Epithelial cell of esophagus (primary cell): ENCODE measurements at regions not wholly inside any gene's neighbourhood (a gene's known extent, or its start where the extent isn't known, plus 50 kb on each side); places are given as distances from the start of the nearest gene placed in this dataset.

Source experiments
- DNase-seq: peaks from one replicate; pipeline ENCODE4 v3.0.0; 2010; ENCODE audit warnings: low read depth
- H3K4me3 ChIP-seq: 2 replicates; pipeline ENCODE4 v1.5.1; 2011; ENCODE audit warnings: mild to moderate bottlenecking, low read length, control low read depth
- TF ChIP-seq, protein P1 (sequence below): IDR thresholded peaks from 2 replicates; pipeline ENCODE4 v1.5.1; 2011; ENCODE audit warnings: low read depth, mild to moderate bottlenecking, low read length, control low read depth, inconsistent platforms; ENCODE audit not compliant: insufficient read depth; ENCODE audit errors: missing control alignments

GRCh38 chr16:26901196-26901861 lies 165.4 kb upstream of the C16orf82 start:
- DNase-seq, result no peak
- TF ChIP-seq, protein P1, sequence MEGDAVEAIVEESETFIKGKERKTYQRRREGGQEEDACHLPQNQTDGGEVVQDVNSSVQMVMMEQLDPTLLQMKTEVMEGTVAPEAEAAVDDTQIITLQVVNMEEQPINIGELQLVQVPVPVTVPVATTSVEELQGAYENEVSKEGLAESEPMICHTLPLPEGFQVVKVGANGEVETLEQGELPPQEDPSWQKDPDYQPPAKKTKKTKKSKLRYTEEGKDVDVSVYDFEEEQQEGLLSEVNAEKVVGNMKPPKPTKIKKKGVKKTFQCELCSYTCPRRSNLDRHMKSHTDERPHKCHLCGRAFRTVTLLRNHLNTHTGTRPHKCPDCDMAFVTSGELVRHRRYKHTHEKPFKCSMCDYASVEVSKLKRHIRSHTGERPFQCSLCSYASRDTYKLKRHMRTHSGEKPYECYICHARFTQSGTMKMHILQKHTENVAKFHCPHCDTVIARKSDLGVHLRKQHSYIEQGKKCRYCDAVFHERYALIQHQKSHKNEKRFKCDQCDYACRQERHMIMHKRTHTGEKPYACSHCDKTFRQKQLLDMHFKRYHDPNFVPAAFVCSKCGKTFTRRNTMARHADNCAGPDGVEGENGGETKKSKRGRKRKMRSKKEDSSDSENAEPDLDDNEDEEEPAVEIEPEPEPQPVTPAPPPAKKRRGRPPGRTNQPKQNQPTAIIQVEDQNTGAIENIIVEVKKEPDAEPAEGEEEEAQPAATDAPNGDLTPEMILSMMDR, result no peak

GRCh38 chr16:26901983-26902382 lies 164.7 kb upstream of the C16orf82 start:
- no peak overlapping the region for H3K4me3 ChIP-seq
- TF ChIP-seq, protein P1, result no peak
- no peak for DNase-seq

More at GRCh38 chr16:26901196-26901861, 165.4 kb upstream of the C16orf82 start:
- no peak overlapping the region for H3K4me3 ChIP-seq

GRCh38 chr16:26905336-26905735 lies 161.4 kb upstream of the C16orf82 start:
- TF ChIP-seq, protein P1, result no peak
- H3K4me3 ChIP-seq, result no peak overlapping the region
- no peak for DNase-seq

DNA sequence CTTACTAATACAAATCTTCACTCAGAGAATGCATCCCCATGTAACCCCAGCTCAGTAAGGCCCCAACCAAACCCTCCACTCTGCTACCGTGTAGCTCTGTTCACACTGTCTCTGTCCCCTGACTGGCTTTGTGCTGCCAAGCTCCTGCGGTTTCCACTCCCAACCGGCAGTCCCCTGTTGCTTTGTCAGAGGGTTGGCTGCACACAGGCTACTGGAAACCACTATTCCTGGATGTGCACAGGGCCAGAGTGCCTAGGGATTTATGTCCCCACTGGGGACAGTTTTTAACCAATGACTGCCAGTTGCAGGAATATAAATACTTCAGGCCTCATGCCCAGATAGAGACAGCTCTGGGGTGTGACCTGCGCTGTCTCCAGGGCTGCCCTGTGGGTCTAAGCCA lies 157.1 kb upstream of the C16orf82 start:
- TF ChIP-seq, protein P1, result no peak
- no peak overlapping the region for H3K4me3 ChIP-seq
- no peak for DNase-seq

DNA sequence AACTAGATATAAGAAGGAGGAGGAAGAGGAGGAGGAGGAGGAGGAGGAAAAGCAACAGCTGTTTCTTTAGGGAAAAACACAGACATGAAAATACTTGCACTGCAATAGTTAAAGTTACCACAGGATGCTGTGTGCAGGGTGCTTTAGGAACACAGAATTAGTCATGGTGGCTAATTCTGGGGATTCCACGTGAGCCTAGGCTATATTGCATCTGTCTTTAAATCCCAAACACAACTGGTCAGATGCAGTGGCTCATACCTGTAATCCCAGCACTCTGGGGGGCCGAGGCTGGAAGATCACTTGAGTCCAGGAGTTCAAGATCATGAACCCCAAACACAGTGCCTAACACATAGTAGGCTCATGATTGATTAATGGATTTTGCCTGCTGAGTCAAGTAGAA lies 155.3 kb upstream of the C16orf82 start:
- DNase-seq, result no peak
- H3K4me3 ChIP-seq, result no peak overlapping the region
- TF ChIP-seq, protein P1, result no peak

- no peak overlapping the region for H3K4me3 ChIP-seq
- no peak for DNase-seq
- TF ChIP-seq, protein P1, result no peak
Observed at GRCh38 chr16:26913851-26914250, 152.9 kb upstream of the C16orf82 start.
